GM10248 (cell line): ENCODE measurements at regions not wholly inside any gene's neighbourhood (a gene's known extent, or its start where the extent isn't known, plus 50 kb on each side); places are given as distances from the start of the nearest gene placed in this dataset.

Experiments
- CTCF ChIA-PET: fragments of 300-600 bp; sonication (Branson Sonifier 250); formaldehyde crosslinking; extraction: SDS; loops from one replicate; lab custom pipeline; 2021; ENCODE audit warnings: antibody characterized with exemption; lab: Yijun Ruan, JAX
- POLR2A ChIA-PET: fragments of 350-650 bp; sonication (Branson Sonifier 250); formaldehyde crosslinking; extraction: SDS; loops from one replicate; lab custom pipeline; 2020; ENCODE audit warnings: antibody characterized with exemption; lab: Yijun Ruan, JAX
- DNase-seq: peaks from one replicate; pipeline ENCODE4 v3.0.0; 2012; ENCODE audit errors: extremely low spot score
- TF ChIP-seq, protein P1 (sequence below): IDR thresholded peaks from 2 replicates; pipeline ENCODE4 v1.5.1; 2012; ENCODE audit warnings: mild to moderate bottlenecking, low read depth; ENCODE audit errors: extremely low read depth, missing control alignments, control extremely low read depth

DNA sequence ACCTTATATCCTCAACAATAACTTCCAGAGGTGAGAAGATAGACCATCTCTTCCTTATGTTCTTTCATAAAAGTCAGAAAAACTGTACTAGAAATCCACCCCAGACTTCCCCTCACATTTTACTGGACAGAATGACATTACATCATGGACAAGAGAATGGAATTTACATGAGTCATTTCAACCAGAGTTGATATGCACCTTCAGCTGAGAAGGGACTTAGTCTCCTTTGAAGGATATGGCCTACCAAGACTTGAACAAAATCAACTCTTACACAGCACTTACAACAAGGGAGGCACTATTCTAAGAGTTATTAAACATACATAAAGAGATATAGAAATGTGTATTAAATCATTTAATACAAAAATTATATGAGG lies 380.0 kb upstream of the DPH6 start:
- DNase-seq: no peak
- CTCF ChIA-PET: no interaction called here
- TF ChIP-seq, protein P1, sequence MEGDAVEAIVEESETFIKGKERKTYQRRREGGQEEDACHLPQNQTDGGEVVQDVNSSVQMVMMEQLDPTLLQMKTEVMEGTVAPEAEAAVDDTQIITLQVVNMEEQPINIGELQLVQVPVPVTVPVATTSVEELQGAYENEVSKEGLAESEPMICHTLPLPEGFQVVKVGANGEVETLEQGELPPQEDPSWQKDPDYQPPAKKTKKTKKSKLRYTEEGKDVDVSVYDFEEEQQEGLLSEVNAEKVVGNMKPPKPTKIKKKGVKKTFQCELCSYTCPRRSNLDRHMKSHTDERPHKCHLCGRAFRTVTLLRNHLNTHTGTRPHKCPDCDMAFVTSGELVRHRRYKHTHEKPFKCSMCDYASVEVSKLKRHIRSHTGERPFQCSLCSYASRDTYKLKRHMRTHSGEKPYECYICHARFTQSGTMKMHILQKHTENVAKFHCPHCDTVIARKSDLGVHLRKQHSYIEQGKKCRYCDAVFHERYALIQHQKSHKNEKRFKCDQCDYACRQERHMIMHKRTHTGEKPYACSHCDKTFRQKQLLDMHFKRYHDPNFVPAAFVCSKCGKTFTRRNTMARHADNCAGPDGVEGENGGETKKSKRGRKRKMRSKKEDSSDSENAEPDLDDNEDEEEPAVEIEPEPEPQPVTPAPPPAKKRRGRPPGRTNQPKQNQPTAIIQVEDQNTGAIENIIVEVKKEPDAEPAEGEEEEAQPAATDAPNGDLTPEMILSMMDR: no peak
- POLR2A ChIA-PET: no interaction called here

DNA sequence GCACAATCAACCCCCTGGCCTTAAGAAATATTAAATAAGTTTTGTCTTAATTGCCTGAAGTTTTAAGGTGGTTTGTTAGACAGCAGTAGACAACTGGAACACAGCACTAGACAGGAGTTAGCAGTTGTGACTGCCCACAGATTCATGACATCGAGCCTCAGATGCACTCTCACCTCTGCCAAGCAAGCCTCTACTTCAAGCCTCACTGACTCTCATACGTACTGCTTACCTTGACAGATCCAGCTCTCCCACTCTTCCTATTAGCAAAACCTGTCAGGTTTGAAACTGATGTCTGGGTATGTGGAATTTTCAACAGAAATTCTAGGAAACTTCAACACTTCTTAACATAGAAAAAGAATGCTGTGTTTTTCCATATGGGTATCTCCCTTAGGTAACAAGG lies 382.9 kb upstream of the DPH6 start:
- DNase-seq: no peak
- POLR2A ChIA-PET: no interaction called here
- TF ChIP-seq, protein P1: no peak
- CTCF ChIA-PET: interaction anchor here (1.0 to 1.4 kb wide), 2 partner anchors 15 to 209 kb away, joined by 3 read pairs; no protein-coding TSS in a partner anchor

DNA sequence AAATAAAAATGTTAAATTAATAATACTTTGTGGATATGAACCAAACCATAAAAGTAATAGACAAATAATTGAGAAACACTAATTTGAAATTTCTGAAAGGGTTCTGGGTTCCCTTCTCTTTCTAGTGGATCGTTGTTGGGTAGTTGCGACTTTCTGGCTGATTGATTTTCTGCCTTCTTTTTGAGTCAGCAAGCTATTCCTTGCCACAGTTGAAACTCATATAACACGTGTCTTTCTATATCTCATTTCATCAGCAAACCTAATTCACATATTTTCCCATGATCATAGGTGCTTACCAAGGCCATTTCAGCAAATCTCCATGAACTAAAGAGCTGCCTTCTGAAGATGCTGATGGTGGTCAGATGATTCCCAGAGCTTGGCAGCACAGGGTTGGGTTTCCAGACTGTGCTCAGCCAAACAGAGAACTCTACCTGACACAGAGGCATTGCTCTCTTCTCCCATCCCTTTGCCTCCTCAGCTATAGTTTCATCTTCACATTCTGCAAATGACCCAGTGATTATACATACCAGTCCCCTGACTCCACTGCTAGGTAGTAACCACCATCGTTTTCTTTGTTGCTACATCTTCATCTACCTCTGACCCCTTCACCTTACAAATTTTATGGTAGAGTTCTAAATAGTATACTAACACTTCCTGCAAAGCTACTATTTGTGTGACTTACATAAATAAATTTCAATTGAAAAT lies 383.9 kb upstream of the DPH6 start:
- DNase-seq: no peak
- ChIA-PET POLR2A (interaction anchor here (0.6 kb wide), 1 partner anchor 723 kb away, joined by 3 read pairs; no protein-coding TSS in a partner anchor), CTCF (interaction anchor here (1.4 kb wide), 1 partner anchor 14 kb away, joined by 3 read pairs; no protein-coding TSS in a partner anchor)
- TF ChIP-seq, protein P1: no peak

DNA sequence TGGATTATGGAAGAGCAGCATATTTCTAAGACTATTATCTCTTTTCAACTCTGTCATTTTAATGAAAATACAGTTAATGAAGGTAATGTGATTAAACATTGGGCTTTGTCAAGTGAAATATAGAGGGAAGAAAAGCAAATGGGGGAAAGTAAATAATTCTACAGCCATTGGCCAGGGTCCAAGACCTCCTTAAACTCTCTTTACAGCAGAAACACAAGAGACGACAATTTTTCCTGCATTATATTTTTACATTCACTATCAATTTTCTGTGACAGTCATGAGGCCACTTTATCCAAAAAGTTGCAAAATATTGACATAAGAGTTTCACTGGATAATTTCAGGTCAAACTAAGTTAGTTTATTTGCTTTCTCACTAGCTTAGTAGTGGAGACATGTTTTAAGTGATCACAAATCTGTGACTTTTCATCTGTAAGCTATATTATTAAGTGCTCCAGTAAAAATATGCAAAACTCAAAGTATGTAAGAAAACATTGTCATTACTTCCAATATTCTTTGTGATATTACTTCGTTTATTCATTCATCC lies 385.9 kb upstream of the DPH6 start:
- POLR2A ChIA-PET: no interaction called here
- TF ChIP-seq, protein P1: no peak
- CTCF ChIA-PET: no interaction called here
- no peak for DNase-seq

DNA sequence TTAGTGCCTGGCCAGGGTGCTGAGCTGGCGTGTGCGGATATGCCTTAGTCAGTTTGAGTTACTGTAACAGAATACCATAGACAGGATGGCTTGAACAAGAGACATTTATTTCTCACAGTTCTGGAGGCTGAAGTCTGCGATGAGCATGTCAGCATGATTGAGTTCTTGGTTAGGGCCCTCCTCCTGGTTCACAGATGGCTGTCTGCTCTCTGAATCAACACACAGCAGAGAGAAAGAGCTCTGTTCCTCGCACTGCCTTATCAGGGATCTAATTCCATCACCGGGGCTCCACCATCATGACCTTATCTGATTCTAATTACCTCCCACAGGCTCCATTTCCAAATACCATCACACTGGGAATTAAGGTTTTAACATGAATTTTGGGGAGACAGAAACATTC lies 386.6 kb upstream of the DPH6 start:
- no peak for DNase-seq
- POLR2A ChIA-PET: no interaction called here
- TF ChIP-seq, protein P1: no peak
- CTCF ChIA-PET: no interaction called here

DNA sequence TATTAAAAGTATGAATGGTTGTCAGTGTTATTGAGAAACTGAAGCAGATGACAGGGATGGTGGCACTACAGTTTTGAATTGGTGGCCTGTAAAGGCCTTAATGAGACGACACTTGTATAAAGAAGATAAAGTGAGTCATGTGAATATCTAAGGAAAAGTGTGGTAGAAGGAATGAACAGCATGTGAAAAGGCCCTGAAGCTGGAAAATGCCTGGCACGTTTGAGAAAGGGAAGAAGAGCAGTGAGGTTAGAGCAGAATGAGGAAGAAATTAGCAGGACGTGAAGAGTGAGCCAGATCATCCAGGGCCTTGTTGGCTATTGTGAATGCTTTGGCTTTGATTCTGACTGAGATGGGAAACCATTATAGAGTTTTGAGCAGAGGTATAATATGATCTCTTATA lies 387.6 kb upstream of the DPH6 start:
- ChIA-PET CTCF (no interaction called here), POLR2A (no interaction called here)
- DNase-seq: no peak
- TF ChIP-seq, protein P1: no peak
